HG03060 (cell line): ENCODE measurements at regions not wholly inside any gene's neighbourhood (a gene's known extent, or its start where the extent isn't known, plus 50 kb on each side); places are given as distances from the start of the nearest gene placed in this dataset.
"Not testable (repeated sequence)": the region's sequence is repeated elsewhere in the genome, so short reads cannot be mapped to it uniquely, and the experiment has no call there.

ENCODE experiments used
- ATAC-seq: cut with Tn5 transposase; IDR thresholded peaks from one replicate; pipeline ENCODE4 v1.9.1; 2021; ENCODE audit warnings: low read depth, moderate number of reproducible peaks; ENCODE audit not compliant: unreplicated experiment

DNA sequence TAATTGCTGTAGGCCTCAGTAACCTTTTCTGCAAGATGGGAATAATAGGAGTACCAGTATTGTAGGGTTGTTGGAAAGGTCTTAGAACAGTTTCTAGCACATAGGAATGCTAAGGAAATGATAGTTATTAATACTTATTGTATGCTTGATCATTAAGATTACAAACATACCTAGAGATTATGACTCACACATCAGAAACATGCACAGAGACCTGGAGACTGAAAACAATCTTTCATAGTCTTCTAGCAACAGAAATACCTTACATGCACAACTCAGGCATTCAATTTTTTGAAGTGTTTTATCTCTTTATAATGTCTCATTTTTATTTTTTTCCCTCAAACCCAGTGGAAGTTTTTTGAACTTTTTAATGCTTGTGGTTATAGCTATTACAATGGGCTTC is 104.4 kb upstream of the ZBTB20 start:
- ATAC-seq = no peak

DNA sequence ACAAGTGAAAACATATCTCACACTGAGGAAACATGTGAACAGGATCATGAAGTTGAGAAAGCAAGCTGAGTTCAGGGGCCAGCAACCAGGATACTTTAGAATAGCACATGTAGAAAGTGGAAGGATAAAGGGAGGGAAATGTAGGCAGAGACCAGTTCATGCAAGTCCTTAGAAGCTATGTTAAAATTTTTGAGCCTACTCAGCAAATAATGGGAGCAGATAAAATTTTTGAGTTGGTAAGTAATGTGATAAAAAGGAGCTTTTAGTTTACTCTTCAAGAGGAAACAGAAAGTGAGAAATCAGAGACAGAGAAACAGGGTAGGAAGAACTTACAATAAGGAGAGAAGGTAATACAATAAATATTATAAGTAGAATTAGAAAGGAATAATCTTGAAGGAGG is 105.6 kb upstream of the ZBTB20 start:
- no peak for ATAC-seq

DNA sequence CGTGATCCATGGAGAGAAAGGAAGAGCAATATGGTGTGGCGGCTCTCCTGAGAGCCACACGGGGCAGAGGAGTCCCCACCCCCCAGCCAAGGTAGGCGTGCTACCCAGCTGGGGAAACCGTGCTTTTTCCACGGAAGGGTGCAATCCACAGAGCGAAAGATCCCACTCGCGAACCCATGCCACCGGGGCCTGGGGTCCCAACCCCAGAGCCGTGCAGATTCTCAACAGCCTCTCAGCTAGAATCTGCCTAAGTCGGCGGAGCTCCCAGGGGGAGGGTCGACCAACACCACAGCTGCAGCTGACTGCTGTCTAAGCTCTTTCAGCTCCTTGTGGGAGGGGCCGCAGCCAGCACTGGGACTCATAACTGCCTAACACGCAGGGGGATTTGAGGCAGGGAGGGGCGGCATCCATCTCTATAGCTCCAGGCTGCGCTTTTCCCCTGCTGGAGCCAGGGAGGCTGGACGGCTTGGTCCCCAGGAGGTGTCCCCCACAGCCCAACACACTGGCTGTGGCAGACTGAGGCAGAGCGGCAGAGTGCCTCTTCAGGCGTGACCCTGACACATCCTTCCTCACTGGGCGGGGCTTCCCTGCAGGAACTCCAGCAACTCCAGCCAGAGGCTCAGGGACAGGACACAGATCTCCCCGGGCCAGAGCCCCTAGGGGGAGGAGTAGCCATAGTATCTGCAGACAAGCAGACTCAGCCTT is 107.6 kb upstream of the ZBTB20 start:
- no peak for ATAC-seq

DNA sequence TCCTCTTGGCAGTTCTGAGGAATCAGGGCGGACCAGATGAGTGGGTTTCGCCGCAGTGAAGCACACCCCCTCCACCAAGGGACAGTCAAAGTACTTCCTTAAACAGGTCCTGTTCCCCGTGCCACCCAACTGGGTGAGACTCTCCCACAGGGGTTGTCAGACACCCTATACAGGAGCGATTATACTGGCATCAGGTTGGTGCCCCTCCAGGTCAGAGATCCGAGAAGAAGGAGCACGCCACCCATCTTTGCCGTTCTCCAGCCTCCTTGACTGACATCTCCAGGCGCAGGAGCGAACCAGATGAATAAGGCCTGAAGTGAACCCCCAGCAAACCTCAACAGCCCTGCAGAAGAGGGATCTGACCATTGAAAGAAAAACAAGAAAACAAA is 108.1 kb upstream of the ZBTB20 start:
- ATAC-seq = no peak

DNA sequence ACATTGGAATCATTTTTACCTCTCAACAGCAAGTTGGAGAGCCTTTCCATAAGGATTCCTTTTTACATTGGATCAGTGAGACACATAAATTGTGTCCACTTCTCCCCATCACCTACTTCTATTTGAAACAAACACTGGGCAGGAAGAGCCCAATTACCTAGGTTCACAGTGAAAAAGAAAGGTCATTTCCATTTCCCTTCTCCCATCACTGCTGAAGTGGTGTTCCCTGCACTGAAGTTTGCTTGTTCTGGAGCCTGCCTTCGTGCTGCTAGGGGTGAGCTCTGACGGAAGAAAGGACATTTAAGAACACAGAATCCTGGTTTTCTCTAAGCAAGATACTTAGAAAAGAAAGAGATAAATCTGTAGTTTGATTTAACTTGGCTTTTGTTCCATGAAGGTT is 123.8 kb upstream of the ZBTB20 start:
- no peak for ATAC-seq

DNA sequence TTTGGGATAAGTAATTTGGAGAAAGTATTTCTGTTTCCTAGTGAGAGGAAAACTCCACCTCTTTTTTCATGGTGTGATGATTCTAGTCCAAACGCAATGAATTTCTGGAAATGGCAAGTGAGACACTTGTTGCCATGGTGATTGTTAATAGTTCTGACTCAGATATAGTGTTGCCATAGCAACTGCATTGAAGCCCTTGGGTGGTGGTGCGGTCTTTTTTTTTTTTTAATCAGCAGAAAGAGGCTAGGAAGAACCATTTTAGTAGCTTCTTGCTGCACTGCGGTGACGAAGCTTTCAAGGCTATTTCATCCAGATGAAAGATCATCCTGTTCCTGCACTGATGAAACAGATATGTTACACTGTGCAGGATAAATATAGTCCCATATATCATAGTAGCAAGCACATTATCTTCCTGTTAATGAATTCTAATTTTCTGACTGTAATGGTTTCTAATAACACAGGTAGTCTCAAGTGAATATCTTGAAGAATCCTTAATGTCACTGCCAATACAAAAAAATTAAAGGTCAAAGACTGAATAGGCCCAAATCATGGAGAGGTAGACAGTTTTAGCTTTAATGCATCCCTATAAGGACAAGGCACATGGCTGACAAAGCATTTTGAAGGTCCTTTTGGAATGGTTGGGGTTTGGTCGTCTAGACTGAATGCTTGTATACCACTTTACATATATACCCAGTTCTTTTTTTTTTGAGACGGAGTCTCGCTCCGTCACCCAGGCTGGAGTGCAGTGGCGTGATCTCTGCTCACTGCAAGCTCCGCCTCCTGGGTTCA is 125.1 kb upstream of the ZBTB20 start:
- no peak for ATAC-seq

DNA sequence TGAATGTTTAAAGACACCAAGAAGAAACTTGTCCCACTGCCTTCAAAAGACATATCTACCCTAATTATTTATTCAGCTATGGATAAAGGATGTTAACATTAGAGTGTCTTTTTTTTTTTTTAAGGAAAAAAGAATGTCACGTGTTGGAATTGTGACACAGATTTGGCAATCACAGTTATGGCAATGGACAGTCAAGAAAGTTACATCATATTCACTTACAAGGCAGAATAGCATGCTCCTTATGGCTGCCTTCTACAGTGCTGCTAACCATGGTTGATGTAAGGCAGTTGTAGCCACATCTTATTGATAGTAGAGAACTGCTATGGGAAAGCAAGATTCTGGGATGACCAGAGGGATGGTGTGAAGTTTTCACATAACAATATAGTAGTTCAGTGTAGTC is 128.8 kb upstream of the ZBTB20 start:
- ATAC-seq = no peak

DNA sequence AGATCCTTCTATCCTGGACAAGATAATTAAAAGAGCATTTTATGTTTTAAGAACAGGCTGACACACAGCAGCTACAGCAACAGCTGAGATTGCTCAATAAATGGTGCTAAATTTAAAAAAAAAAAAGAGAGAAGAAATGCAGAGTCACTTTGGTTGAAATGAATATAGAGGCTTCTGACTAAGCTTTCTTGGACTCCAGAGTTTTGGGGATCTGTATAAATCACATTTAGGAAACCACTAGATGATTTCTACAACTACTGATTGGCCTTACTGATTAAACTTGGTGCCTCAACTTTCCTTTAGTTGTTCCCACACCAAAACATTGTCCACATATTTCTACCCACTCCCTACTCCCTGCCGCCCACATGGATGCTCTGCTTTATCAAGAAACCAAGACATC is 132.9 kb upstream of the ZBTB20 start:
- no peak for ATAC-seq

DNA sequence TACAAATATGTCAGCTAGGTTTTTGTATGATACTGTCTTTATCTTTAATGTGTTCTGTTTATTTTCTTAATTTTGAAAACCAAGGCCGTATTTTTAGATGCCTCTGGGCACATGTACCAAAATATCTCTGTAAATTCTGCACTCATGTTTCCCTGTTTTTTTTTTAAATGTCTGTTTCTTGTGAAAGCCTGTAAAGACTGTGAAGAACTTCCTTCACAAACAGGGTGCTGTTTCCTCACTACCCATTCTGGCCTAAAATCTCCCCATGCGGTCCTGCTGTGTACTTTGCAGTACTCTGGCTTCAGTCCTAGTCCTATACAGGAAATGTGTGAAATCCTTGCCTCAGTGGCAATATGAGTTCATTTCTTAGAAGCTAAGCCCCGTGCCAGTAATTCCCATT is 133.4 kb upstream of the ZBTB20 start:
- ATAC-seq = no peak

DNA sequence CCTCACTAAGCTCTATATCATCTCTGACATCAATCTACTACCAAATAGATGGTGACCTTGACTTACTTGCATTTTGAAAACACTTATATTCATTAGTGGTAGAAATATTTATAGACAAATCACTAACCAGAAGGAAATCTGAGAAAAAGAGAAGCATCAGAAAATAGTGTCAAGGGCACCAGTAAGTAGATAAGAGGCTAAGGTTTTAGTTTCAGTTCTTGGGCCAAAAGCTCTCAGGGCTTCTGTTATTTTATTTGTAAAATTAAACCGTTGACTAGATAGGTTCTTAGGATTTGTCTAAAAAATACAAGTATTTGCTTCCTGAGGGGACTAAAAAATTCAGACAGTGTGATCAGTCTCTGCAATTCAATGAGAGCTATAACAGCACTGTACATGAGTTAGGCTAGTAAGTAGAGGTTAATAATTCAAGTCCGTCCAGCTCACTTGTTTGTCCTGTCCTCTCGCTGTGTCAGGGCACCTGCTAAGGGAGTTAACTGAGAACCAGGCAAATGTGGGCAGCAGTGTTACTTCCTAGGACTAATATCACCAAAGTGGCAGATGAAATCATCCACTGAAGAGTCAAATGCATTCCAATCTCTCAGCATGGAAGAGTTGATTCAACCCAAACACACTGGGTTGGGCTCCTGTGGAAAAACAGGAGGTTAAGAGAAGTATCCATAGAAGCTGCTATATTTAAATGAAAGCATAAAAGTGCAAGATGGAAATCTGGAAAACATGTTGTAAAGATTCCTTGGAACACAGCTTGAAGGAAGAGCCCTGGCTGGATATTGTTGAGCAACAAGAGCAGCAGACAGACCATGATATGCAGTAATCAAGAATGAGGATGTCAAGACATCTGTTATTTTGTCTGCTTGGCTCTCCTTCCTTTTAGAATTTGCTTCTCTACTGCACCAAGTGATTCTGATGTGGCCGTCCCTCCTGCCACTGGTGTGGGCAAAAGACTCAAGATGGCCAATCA is 134.9 kb upstream of the ZBTB20 start:
- no peak for ATAC-seq

DNA sequence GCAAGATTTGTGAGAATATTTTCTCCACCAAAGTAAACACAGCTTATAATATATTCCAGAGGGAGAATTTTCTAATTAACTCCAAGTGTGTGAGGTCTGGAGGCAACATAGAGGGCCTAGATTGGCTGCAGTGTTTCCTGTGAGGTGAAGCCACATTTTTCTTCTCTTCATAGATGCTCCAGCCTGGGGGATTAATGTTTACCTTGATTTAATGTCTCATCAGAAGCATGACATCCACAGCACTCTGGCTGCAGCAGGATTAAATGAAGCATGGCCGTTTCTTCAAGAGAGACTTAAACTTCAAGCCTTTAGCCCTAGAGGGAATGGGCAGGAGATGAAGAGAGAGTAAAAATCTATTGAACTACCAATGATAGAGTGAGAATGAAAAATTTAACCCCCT is 137.9 kb upstream of the ZBTB20 start:
- ATAC-seq = no peak

DNA sequence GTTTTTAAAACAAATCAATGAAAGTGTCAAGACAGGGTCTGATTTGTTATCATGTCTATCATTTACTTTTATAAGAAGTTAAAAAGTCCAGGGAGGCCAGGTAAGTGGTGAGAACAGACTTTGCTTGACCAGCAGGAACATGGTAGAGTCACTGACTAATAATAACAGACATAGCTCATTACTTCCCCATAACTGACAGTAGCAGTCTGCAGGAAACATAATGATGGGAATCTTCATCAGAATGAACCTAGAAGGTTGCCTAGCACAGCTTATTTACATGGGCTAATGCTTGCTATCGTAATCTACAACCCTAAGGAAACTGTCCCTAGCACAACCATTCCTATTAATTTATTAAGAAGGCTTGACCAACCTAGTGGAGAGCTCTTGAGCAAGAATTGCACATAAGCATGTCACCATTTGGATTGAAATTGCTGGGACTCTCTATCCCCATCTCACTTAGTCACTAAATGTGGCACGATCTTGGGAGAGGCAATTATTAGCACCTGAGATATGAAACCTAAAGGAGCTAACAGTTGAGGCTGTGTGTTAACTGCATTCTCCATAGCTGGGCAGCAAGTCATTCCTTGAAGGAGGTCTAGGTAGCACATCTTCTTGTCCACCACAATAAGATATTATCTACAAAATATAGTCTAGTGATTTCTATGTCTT is 139.6 kb upstream of the ZBTB20 start:
- ATAC-seq = no peak

DNA sequence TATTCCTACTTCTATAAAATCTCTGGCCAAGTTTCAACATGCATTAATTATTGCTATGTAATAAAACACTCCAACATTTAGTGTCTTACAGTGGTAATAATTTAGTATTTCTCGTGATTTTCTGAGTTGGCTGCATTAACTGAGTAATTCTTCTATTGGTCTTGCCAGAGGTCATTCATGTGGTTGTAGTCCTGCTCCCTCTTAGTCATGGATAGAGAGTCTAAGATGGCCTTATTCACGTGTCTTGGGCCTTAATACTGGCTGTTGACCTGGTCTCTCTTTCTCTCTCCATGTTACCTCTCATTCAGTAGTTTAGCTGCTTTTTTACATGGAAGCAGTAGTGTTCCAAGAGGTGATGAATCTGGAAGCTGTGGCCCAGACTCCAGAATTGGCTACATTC is 140.1 kb upstream of the ZBTB20 start:
- ATAC-seq = no peak

DNA sequence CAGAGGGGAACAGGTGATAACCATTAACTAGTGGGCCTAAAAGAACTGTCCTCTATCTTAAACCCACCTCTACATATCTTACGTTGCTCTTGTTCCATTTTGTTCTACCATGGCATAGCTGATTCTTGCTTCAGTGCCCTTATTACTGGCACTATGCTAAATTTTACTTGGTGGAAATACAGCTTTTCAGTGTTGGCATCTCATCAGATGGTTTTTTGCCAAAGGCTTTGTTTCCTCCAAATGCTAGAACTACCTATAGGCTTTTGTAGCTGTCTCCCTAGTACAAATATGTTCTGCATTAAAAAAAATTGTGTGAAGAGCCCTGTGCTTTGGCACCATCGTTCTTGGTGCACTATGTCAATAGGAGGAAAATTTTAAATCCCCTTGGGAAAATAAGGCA is 145.0 kb upstream of the ZBTB20 start:
- ATAC-seq = no peak

DNA sequence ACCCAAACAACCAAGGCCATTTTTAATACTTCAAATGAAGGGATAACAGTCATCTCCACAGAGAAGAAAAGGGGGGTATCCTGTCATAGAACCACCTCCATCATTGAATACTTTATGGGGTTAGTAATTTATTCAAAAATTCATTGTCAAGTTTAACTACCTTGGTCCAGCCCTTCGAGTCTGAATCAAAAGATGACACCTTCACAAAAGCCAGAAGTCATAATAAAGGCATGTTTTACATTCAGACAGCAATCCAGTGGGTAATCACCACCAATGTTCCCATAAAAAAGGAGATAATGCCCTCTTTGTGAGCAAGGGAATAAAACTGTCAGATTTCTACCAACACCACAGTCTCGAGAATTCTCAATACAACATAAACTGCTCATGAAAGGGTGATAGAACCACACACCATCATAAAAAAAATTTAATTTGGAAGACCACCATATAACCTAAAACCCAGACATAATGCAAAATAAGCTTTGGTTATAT is 145.6 kb upstream of the ZBTB20 start:
- no peak for ATAC-seq

DNA sequence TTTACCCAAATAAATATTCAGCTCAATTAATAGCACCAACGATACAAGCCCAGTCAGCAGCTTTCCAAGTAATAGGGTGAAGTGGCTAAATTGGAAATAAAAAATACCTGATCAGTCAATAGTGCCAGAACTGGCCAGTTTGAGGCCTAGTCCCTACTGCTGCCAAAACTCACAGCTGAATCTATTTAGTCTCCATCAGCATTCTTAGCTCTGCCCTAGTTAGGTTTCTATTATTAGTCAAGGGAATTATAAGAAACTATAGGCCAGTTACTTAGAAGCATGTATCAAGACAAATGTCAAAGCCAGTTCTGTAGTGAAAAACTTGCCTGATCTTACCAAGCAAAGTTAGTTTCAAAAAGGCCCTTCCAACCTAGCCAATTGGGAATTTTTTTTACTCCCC is 146.2 kb upstream of the ZBTB20 start:
- ATAC-seq = no peak

DNA sequence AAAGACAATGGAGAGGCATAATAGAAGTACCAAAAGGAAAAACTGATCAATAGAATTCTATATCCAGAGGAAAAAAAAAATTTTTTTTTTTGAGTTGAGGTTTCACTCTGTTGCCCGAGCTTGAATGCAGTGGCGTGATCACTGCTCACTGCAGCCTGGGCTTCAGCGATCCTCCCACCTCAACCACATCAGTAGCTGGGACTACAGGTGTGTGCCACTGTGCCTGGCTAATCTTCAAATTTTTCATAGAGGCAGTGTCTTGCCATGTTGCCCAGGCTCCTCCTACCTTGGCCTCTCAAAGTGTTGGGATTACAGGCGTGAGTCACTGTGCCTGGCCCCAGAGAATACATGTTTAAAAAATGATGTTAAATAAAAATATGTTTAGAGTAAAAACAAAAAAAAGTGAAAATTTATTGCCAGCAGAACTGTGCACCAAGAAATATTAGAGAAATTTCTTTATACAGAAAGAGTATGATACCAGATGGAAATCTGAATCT is 154.3 kb upstream of the ZBTB20 start:
- no peak for ATAC-seq

DNA sequence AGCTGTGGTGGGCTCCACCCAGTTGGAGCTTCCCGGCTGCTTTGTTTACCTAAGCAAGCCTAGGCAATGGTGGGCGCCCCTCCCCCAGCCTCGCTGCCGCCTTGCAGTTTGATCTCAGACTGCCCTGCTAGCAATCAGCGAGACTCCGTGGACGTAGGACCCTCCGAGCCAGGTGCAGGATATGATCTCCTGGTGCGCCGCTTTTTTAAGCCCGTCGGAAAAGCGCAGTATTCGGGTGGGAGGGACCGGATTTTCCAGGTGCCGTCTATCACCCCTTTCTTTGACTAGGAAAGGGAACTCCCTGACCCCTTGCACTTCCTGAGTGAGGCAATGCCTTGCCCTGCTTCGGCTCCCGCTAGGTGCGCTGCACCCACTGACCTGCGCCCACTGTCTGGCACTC is 170.9 kb upstream of the ZBTB20 start:
- not testable (repeated sequence) for ATAC-seq

DNA sequence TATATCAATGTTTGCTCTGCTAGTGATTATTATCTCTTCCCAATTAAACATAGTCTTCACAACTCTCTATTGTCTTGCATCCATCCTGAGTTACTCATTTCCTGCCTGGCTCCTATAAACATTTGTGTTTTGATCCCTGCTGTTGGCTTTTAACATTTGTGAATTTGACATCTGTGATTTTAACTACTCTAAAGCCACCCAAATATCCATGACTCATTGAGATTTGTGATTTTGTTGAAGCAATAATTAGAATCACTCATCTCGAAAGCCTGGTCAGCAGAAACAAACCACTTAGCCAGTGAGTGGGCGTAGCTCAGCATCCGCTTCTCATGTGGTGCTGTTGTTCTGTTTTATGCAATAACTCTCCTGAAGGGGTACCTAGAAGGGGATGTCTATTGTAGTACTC is 174.3 kb upstream of the ZBTB20 start:
- ATAC-seq = no peak

DNA sequence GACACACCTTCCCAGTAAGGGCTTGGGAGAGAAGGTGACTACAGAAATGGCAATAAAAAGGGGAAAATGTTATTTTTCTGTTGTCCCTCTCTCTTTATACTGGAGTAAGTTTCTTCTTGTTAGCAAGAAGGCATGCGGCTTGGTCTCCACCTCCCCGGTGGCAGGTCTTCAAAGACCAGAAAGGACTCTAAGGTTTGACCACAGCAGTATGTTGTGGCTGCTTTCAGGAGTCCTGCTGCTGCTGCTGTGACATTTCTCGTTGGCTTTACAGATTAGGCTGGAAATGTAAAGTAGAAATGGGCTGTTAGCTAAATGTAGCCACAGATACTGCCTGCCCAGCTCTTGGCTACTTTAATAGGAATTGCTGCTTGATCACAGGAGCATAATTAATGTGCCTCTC is 175.8 kb upstream of the ZBTB20 start:
- ATAC-seq = no peak
